ENCODE measurements at regions not wholly inside any gene's neighbourhood (a gene's known extent, or its start where the extent isn't known, plus 50 kb on each side); places are given as distances from the start of the nearest gene placed in this dataset.
A peak's percentile ranks its signal among the peaks of the same experiment; 100 is the strongest.

DNA sequence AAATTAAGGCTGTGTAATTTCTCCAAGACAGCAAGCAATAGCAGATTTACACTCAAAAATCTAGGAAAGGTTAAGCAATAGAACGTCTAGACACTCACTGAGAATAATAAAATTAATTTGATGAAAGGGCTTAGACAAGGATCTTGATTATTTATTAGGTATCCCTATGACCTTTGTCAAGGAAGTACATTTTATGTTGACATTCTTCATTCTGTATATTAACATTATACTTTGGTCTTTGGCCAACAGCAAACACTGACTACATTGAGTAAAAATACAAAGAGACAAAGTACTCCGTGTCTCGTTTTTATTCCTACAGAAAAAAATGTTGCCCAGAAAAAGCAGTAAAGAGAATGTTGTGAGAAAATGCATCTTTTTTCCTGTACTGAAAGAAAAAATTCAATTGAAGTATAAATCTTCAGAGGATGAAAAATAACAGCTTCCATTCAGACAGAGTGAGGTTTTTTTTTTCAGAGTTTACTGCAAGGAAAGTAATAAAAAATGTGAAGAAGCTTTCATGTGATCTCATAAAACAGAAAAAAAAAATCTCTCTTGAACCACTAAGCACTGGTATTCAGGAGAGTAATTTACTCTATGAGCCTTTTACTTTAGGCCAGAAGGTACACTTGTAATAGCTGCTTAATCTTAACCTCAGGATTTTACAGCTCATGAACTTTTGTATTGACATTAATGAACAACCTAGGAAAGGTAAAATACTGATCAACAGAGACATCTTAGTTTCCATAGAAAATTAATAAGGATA is 605.0 kb downstream of the FSCB start:
- H3K4me3 Mint-ChIP-seq: no peak overlapping the region
- no peaks in the 10 kb centered on the region for H3K36me3 Mint-ChIP-seq (ENCODE audit: low read depth)
- H3K9me3 Mint-ChIP-seq: peaks cover 37% of the 10 kb centered on the region
- H3K27ac Mint-ChIP-seq: no peak overlapping the region
- TF ChIP-seq, protein P1, sequence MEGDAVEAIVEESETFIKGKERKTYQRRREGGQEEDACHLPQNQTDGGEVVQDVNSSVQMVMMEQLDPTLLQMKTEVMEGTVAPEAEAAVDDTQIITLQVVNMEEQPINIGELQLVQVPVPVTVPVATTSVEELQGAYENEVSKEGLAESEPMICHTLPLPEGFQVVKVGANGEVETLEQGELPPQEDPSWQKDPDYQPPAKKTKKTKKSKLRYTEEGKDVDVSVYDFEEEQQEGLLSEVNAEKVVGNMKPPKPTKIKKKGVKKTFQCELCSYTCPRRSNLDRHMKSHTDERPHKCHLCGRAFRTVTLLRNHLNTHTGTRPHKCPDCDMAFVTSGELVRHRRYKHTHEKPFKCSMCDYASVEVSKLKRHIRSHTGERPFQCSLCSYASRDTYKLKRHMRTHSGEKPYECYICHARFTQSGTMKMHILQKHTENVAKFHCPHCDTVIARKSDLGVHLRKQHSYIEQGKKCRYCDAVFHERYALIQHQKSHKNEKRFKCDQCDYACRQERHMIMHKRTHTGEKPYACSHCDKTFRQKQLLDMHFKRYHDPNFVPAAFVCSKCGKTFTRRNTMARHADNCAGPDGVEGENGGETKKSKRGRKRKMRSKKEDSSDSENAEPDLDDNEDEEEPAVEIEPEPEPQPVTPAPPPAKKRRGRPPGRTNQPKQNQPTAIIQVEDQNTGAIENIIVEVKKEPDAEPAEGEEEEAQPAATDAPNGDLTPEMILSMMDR (IDR thresholded peaks at IDR 0.05): no peak
- DNase-seq: no peak
- H3K4me1 Mint-ChIP-seq (ENCODE audit: low read depth): no peaks in the 10 kb centered on the region
- H3K27me3 Mint-ChIP-seq (ENCODE audit: insufficient read depth): no peaks in the 10 kb centered on the region

DNA sequence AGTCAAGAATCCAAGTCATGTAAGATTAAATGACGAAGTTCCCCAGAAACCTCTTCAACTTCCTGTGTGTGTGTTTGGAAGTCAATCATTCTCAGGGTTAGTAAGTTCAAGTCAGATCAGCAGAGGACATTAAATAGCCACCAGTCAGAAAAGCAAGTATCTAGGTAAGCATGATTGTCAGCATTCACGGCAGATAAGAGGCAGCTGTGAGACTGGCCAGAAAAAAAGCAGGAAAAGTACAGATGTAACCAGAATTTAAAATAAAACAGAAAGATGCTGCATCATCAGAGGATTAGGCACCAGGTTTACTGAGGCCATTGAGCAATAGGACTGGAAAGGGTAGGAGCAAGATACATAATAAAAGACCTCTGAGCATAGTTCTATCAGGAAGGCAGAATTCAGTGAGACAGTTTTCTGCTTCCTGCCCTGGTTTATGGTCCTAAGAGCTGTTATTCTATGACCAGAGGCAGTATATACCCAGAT is 606.9 kb downstream of the FSCB start:
- no peak overlapping the region for H3K27ac Mint-ChIP-seq
- H3K4me1 Mint-ChIP-seq (ENCODE audit: low read depth): no peaks in the 10 kb centered on the region
- TF ChIP-seq, protein P1 (IDR thresholded peaks at IDR 0.05): no peak
- no peaks in the 10 kb centered on the region for H3K27me3 Mint-ChIP-seq (ENCODE audit: insufficient read depth)
- H3K4me3 Mint-ChIP-seq: no peak overlapping the region
- DNase-seq: no peak
- H3K9me3 Mint-ChIP-seq: peaks cover 20% of the 10 kb centered on the region
- no peaks in the 10 kb centered on the region for H3K36me3 Mint-ChIP-seq (ENCODE audit: low read depth)

GRCh38 chr14:43898687-43899086 is 608.4 kb downstream of the FSCB start:
- Mint-ChIP-seq H3K4me1 (ENCODE audit: low read depth) (no peaks in the 10 kb centered on the region), H3K27ac (no peak overlapping the region), H3K9me3 (peaks cover 8% of the 10 kb centered on the region), H3K36me3 (ENCODE audit: low read depth) (no peaks in the 10 kb centered on the region), H3K4me3 (no peak overlapping the region), H3K27me3 (ENCODE audit: insufficient read depth) (no peaks in the 10 kb centered on the region)
- no peak for DNase-seq
- TF ChIP-seq, protein P1 (IDR thresholded peaks at IDR 0.05): no peak

GRCh38 chr14:43896044-43896443 is 611.0 kb downstream of the FSCB start:
- no peaks in the 10 kb centered on the region for H3K4me1 Mint-ChIP-seq (ENCODE audit: low read depth)

GRCh38 chr14:43894534-43894933 is 612.5 kb downstream of the FSCB start:
- no peak for DNase-seq
- Mint-ChIP-seq H3K27me3 (ENCODE audit: insufficient read depth) (no peaks in the 10 kb centered on the region), H3K36me3 (ENCODE audit: low read depth) (no peaks in the 10 kb centered on the region), H3K27ac (no peak overlapping the region), H3K9me3 (peaks cover 13% of the 10 kb centered on the region), H3K4me1 (ENCODE audit: low read depth) (no peaks in the 10 kb centered on the region), H3K4me3 (no peak overlapping the region)
- TF ChIP-seq, protein P1 (IDR thresholded peaks at IDR 0.05): peak; percentile 71

More at GRCh38 chr14:43896044-43896443, 611.0 kb downstream of the FSCB start:
- TF ChIP-seq, protein P1 (IDR thresholded peaks at IDR 0.05): no peak
- Mint-ChIP-seq H3K9me3 (peaks cover 10% of the 10 kb centered on the region), H3K4me3 (no peak overlapping the region), H3K36me3 (ENCODE audit: low read depth) (no peaks in the 10 kb centered on the region), H3K27ac (no peak overlapping the region), H3K27me3 (ENCODE audit: insufficient read depth) (no peaks in the 10 kb centered on the region)
- DNase-seq: no peak

Data from HFFc6 (cell line).